Activated naive CD4-positive, alpha-beta T cell treated with anti-CD3 and anti-CD28 coated beads, Interleukin-2, amount 50 U/mL, for 72 hours (primary cell): ENCODE measurements at regions not wholly inside any gene's neighbourhood (a gene's known extent, or its start where the extent isn't known, plus 50 kb on each side); places are given as distances from the start of the nearest gene placed in this dataset.
"Not testable (repeated sequence)": the region's sequence is repeated elsewhere in the genome, so short reads cannot be mapped to it uniquely, and the experiment has no call there.

Experiments used
- ATAC-seq, 2 donors: fragments of 150-1000 bp; cut with Tn5 transposase; 2 replicates each; pipeline ENCODE4 v1.10.0; 2021; ENCODE audit warnings: mild to moderate bottlenecking in 2 of 2, moderate library complexity in 2 of 2
- DNase-seq, 2 donors: peaks; one replicate each; pipeline ENCODE4 v3.0.0; 2021 to 2022; ENCODE audit warnings: low spot score in 2 of 2
- H3K27ac Mint-ChIP-seq, 2 donors: one replicate each; pipeline ENCODE4 v1.8.0; 2022; ENCODE audit warnings: mild to moderate bottlenecking in 2 of 2, mixed read lengths in 2 of 2
- H3K36me3 Mint-ChIP-seq, 2 donors: one replicate each; pipeline ENCODE4 v1.8.0; 2022; ENCODE audit warnings: mixed read lengths in 2 of 2
- H3K9me3 Mint-ChIP-seq, 2 donors: one replicate each; pipeline ENCODE4 v1.8.0; 2022; ENCODE audit warnings: mixed read lengths in 2 of 2

- Mint-ChIP-seq H3K9me3 (peaks cover 21 to 25% of the 10 kb centered on the region in 2 donors), H3K36me3 (peaks cover 8 to 37% of the 10 kb centered on the region in 2 donors)
- not testable (repeated sequence) for DNase-seq, H3K27ac Mint-ChIP-seq, ATAC-seq
Measured at GRCh38 chr6:104676679-104677078, 183.0 kb downstream of the HACE1 start.

GRCh38 chr6:104675161-104675560 is 184.6 kb downstream of the HACE1 start:
- ATAC-seq, DNase-seq, H3K27ac Mint-ChIP-seq: not testable (repeated sequence)
- Mint-ChIP-seq H3K9me3 (peaks cover 21 to 25% of the 10 kb centered on the region in 2 donors), H3K36me3 (peaks cover 8 to 38% of the 10 kb centered on the region in 2 donors)

GRCh38 chr6:104673078-104673477 is 186.6 kb downstream of the HACE1 start:
- peaks cover 8 to 38% of the 10 kb centered on the region in 2 donors for H3K36me3 Mint-ChIP-seq
- not testable (repeated sequence) for H3K27ac Mint-ChIP-seq, ATAC-seq, DNase-seq
- peaks cover 25 to 26% of the 10 kb centered on the region in 2 donors for H3K9me3 Mint-ChIP-seq

- peaks cover 8 to 38% of the 10 kb centered on the region in 2 donors for H3K36me3 Mint-ChIP-seq
- not testable (repeated sequence) for ATAC-seq, H3K27ac Mint-ChIP-seq, DNase-seq
- H3K9me3 Mint-ChIP-seq, result peaks cover 25 to 26% of the 10 kb centered on the region in 2 donors
Measured at GRCh38 chr6:104671591-104671891, 188.2 kb downstream of the HACE1 start.

GRCh38 chr6:104670834-104671590 is 188.7 kb downstream of the HACE1 start:
- H3K9me3 Mint-ChIP-seq, result peaks cover 25 to 26% of the 10 kb centered on the region in 2 donors
- DNase-seq, H3K27ac Mint-ChIP-seq, ATAC-seq: not testable (repeated sequence)
- peaks cover 8 to 42% of the 10 kb centered on the region in 2 donors for H3K36me3 Mint-ChIP-seq

GRCh38 chr6:104669483-104669882 is 190.2 kb downstream of the HACE1 start:
- peaks cover 13 to 36% of the 10 kb centered on the region in 2 donors for H3K36me3 Mint-ChIP-seq
- ATAC-seq (no peak), DNase-seq (no peak)
- H3K27ac Mint-ChIP-seq, result no peak overlapping the region
- H3K9me3 Mint-ChIP-seq, result peaks cover 18 to 31% of the 10 kb centered on the region in 2 donors

GRCh38 chr6:104656235-104656634 is 203.5 kb downstream of the HACE1 start:
- no peak overlapping the region for H3K27ac Mint-ChIP-seq
- no peaks in the 10 kb centered on the region for H3K9me3 Mint-ChIP-seq
- H3K36me3 Mint-ChIP-seq, result peaks cover 0 to 19% of the 10 kb centered on the region in 2 donors
- DNase-seq, result no peak
- no peak for ATAC-seq

GRCh38 chr6:104653781-104654180 is 205.9 kb downstream of the HACE1 start:
- ATAC-seq (no peak), DNase-seq (no peak)
- H3K36me3 Mint-ChIP-seq, result peaks cover 0 to 19% of the 10 kb centered on the region in 2 donors
- H3K9me3 Mint-ChIP-seq, result no peaks in the 10 kb centered on the region
- no peak overlapping the region for H3K27ac Mint-ChIP-seq

GRCh38 chr6:104648347-104648746 is 211.4 kb downstream of the HACE1 start:
- no peak overlapping the region for H3K27ac Mint-ChIP-seq
- ATAC-seq (no peak), DNase-seq (no peak)
- no peaks in the 10 kb centered on the region for H3K36me3 Mint-ChIP-seq
- no peaks in the 10 kb centered on the region for H3K9me3 Mint-ChIP-seq

GRCh38 chr6:104644848-104645247 is 214.9 kb downstream of the HACE1 start:
- Mint-ChIP-seq H3K36me3 (no peaks in the 10 kb centered on the region), H3K9me3 (no peaks in the 10 kb centered on the region), H3K27ac (no peak overlapping the region)
- no peak for ATAC-seq
- DNase-seq, result no peak

- DNase-seq (no peak), ATAC-seq (no peak)
- Mint-ChIP-seq H3K27ac (no peak overlapping the region), H3K9me3 (no peaks in the 10 kb centered on the region), H3K36me3 (no peaks in the 10 kb centered on the region)
Measured at GRCh38 chr6:104642871-104643270, 216.8 kb downstream of the HACE1 start.

- Mint-ChIP-seq H3K27ac (no peak overlapping the region), H3K36me3 (no peaks in the 10 kb centered on the region), H3K9me3 (no peaks in the 10 kb centered on the region)
- DNase-seq (no peak), ATAC-seq (no peak)
Measured at GRCh38 chr6:104640761-104641160, 219.0 kb downstream of the HACE1 start.

GRCh38 chr6:104640150-104640700 is 219.5 kb downstream of the HACE1 start:
- DNase-seq (no peak), ATAC-seq (no peak)
- H3K27ac Mint-ChIP-seq, result no peak overlapping the region
- H3K9me3 Mint-ChIP-seq, result no peaks in the 10 kb centered on the region
- no peaks in the 10 kb centered on the region for H3K36me3 Mint-ChIP-seq

GRCh38 chr6:104639668-104640067 is 220.1 kb downstream of the HACE1 start:
- no peaks in the 10 kb centered on the region for H3K9me3 Mint-ChIP-seq
- no peaks in the 10 kb centered on the region for H3K36me3 Mint-ChIP-seq
- no peak for DNase-seq
- H3K27ac Mint-ChIP-seq, result no peak overlapping the region
- peak in 1 of 2 donors; percentile 40 for ATAC-seq

- H3K36me3 Mint-ChIP-seq, result no peaks in the 10 kb centered on the region
- no peak overlapping the region for H3K27ac Mint-ChIP-seq
- ATAC-seq, result no peak
- no peak for DNase-seq
- H3K9me3 Mint-ChIP-seq, result no peaks in the 10 kb centered on the region
Measured at GRCh38 chr6:104638841-104639290, 220.9 kb downstream of the HACE1 start.

- Mint-ChIP-seq H3K27ac (no peak overlapping the region), H3K36me3 (no peaks in the 10 kb centered on the region), H3K9me3 (no peaks in the 10 kb centered on the region)
- no peak for DNase-seq
- ATAC-seq, result no peak
Measured at GRCh38 chr6:104633125-104633524, 226.6 kb downstream of the HACE1 start.

GRCh38 chr6:104632588-104632987 is 227.1 kb downstream of the HACE1 start:
- Mint-ChIP-seq H3K9me3 (no peaks in the 10 kb centered on the region), H3K27ac (no peak overlapping the region), H3K36me3 (no peaks in the 10 kb centered on the region)
- DNase-seq, result no peak
- ATAC-seq, result no peak

- ATAC-seq, result no peak
- Mint-ChIP-seq H3K27ac (no peak overlapping the region), H3K36me3 (no peaks in the 10 kb centered on the region), H3K9me3 (no peaks in the 10 kb centered on the region)
- DNase-seq, result no peak
Measured at GRCh38 chr6:104630955-104631354, 228.8 kb downstream of the HACE1 start.
